ENCODE measurements at regions not wholly inside any gene's neighbourhood (a gene's known extent, or its start where the extent isn't known, plus 50 kb on each side); places are given as distances from the start of the nearest gene placed in this dataset.

DNA sequence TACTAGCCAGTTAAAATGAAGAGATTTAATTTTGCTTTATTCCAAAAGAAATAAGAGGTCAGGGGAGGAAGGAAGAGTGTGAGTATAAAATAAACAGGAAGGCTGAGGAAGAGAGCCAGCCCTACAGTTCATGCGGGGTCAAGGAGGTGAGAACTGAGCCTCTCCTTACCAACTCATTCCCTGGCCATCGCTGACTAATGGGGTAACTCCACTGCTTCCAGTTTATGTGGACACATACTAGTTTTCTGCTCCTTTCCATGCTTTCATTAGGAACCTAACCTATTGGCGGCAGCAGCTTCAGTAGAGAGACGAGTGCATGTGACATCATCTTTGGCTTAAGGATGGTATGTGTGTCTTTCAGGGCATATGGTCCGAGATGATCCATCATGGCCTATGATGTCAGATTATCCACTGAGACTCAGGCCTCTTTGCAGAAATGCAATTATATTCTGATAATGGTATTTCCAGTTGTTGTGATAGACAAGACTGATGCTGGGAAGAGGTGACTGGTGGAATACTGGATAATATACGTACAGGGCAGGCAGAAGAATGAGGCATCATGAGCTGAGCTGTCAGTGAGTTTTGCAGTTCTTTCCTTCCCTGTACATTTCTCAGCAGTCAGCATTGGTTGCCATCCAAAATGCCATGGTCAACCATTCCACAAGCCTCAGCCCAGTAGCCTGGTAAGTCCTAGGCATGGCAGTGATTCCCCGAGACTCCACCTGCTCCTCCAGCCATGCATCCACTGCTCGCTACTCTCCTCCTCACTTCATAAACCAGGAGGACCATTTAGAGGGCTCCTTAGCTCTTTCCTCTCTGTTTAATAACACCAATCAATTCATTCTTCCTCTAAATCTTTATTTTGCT, 184.6 kb upstream of the OSR1 start:
- TF ChIP-seq, protein P1, sequence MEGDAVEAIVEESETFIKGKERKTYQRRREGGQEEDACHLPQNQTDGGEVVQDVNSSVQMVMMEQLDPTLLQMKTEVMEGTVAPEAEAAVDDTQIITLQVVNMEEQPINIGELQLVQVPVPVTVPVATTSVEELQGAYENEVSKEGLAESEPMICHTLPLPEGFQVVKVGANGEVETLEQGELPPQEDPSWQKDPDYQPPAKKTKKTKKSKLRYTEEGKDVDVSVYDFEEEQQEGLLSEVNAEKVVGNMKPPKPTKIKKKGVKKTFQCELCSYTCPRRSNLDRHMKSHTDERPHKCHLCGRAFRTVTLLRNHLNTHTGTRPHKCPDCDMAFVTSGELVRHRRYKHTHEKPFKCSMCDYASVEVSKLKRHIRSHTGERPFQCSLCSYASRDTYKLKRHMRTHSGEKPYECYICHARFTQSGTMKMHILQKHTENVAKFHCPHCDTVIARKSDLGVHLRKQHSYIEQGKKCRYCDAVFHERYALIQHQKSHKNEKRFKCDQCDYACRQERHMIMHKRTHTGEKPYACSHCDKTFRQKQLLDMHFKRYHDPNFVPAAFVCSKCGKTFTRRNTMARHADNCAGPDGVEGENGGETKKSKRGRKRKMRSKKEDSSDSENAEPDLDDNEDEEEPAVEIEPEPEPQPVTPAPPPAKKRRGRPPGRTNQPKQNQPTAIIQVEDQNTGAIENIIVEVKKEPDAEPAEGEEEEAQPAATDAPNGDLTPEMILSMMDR (IDR thresholded peaks at IDR 0.05): no peak

- TF ChIP-seq, protein P1 (IDR thresholded peaks at IDR 0.05): no peak
Observed at GRCh38 chr2:19541884-19542283, 183.5 kb upstream of the OSR1 start.

DNA sequence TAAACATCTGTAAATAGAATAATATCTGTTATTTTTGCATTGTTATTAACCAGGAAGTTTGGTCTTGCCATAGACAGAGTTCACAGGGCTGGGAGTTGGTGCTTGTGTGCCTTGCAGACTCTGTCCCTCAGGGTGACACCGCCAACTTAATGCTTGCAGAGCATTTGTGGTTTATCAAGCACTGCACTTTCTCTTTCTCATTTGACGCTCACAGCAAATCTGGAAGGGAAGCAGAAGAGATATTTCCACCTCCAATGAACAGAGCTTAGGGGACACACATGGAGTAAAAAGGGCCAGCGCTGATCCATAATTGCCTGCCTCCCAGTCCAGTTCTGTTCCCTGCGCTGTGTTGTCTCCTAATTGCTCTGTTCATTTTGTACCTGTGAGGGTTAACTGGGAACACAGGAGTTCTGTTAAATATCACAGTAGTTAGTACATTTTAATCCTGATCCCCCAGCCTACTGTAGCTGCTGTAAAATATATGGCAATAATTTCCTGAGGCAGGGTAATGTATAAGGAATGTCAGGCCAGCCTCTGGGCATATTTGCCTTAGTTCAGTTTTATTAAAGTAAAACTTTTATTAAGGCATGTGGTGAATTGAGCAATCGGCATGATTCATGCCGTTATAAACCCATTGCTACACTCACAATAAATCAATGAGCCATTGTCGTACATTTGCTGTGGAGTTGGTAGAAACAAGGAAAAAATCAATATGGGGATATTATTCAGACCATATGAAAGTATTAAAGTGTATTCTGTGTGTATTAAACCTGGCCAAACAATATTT, 182.5 kb upstream of the OSR1 start:
- TF ChIP-seq, protein P1 (IDR thresholded peaks at IDR 0.05): no peak

- TF ChIP-seq, protein P1 (IDR thresholded peaks at IDR 0.05): no peak
Observed at GRCh38 chr2:19538411-19538963, 180.1 kb upstream of the OSR1 start.

DNA sequence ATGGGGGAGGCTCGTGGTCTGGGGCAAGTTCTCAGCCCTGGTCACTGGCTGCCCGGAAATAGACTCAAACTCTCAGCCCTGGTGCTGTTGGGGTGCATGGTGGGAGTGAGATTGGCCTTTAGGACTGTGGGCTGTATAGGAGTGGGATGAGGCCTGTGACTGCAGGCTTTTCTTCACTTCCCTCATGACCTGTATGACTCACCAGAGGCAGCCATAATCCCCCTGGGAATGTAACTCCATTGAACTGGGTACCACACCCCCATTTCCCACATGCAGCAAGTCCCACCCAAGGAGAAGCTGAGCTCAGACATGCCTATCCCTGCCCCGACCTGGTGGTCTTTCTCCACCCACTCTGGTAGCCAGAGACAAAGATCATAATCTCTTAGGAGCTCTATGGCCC, 177.7 kb upstream of the OSR1 start:
- TF ChIP-seq, protein P1 (IDR thresholded peaks at IDR 0.05): no peak

GRCh38 chr2:19532547-19533196, 174.2 kb upstream of the OSR1 start:
- TF ChIP-seq, protein P1 (IDR thresholded peaks at IDR 0.05): no peak

DNA sequence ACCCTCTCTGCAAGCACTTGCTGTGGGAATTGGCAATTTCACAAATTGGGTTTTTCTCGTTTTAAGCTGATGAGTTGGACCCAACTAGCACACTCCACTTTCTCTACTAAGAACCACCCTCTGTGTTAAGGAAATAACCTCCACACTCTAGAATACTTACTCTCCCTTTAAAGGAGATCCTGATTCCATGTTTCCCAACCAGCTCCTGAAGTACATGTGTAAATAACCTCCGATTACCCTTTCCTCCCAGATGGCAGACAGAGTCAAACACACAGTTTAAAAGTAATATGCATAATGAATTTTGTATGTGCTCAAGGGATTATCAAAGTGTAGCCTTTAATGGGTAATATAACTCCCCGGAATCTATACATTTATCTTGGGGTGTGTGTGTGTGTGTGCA, 171.3 kb upstream of the OSR1 start:
- TF ChIP-seq, protein P1 (IDR thresholded peaks at IDR 0.05): no peak

Measured in LNCAP (cell line).